Activated T-helper 1 cell treated with Interleukin-2 at 50 U/mL for 16 hours (primary cell): ENCODE measurements at regions not wholly inside any gene's neighbourhood (a gene's known extent, or its start where the extent isn't known, plus 50 kb on each side); places are given as distances from the start of the nearest gene placed in this dataset.
"Not testable (repeated sequence)": the region's sequence is repeated elsewhere in the genome, so short reads cannot be mapped to it uniquely, and the experiment has no call there.

Experiments
- DNase-seq: peaks from one replicate; pipeline ENCODE4 v3.0.0-alpha.2; 2020; ENCODE audit warnings: low read depth

GRCh38 chr14:104250175-104250574 is 111.8 kb downstream of the KIF26A start:
- DNase-seq: no peak

DNA sequence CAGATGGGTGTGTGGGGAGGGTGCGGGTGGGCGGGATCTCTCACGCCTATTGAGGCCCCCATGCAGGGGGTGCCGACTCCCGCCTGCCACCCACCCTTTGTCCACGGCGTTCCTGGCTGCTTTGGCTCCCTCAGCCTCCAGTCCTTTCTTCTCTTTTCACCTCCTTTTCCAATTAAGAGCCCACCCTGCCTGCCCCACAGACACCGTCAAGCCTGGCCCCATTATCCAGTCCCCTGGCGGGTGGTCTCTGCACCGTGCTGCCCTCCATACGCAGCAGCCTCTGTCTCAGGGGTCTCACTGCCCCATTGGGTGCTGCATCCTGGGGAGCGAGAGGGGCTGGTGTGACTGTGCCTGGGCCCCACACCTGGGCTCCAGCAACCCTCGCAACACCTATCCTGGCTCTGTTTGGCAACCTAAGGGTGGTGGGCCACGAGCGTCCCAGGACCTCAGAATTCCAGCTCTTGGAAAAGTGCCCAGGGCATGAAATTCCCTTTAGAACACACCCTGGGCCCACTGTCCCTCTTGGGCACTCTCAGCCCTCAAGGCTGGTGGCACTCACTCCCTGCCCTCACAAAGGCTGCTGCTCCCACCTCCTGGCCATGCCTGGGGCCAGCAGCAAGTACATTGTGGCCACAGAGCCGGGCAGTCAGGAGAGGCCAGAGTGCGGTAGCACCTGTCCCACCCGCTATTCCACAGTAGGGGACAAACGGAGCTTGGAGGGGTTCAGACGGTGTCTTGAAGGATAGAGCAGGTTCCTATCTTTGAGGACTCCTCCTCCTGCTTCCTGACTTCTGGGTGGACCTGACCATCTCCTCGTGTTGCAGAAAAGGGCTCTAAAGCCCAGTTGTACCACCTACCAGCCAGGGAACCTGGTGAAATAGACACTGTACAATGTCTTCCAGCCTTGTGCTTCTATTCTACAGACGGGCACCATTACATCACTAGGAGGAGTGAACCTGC is 114.1 kb downstream of the KIF26A start:
- DNase-seq: no peak

DNA sequence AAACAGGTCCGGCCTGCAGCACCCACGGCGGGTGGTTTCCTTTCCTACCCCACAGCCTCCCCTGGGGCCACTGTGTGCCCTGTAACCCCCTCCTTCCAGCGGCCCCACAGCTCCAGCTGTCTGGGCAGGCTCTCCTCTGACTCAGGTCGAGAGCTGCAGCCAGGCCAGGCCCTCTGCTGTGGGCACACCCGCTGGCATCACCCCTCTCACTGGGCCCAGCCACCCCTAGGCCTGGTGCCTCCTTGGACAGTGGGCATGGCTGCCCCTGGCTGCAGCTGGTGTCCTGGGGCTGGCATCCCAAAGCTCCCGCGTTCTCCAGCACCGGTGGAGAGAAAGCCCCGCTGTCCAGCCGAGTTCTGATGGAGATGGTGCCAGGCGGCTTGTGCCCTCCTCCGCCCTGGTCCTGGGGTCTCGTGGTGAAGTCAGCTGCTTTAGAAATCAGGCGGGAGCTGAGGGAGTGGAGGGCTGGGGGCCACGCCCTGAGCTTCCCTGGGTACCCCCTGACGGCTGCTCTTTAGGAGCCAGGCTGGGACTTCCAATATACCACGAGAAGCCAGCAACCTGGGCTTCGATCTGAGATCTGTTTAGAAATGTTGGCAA is 114.9 kb downstream of the KIF26A start:
- no peak for DNase-seq

DNA sequence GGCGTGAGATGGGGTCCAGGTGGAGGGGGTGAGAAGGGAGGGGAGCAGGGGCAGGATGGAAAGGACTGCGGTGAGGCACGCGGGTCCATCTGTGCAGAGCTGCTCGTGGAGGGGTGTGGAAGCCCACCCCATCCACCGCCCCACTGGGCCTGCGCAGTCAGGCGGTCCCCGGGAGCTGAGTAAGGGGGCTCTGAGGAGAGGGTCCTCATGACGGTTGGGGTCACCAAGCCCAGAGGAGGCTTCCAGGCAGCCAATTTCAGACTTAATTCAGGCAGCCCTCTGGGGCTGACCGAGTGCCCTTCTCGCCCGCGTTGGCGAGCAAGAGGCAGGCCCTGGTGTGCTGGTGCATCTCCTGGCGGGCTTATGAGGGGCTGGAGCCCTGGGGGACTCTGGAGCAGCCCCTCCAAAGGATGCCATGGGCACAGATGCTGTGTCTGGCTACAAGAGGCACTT is 115.5 kb downstream of the KIF26A start:
- DNase-seq: no peak

GRCh38 chr14:104254735-104255400 is 116.5 kb downstream of the KIF26A start:
- DNase-seq: no peak

DNA sequence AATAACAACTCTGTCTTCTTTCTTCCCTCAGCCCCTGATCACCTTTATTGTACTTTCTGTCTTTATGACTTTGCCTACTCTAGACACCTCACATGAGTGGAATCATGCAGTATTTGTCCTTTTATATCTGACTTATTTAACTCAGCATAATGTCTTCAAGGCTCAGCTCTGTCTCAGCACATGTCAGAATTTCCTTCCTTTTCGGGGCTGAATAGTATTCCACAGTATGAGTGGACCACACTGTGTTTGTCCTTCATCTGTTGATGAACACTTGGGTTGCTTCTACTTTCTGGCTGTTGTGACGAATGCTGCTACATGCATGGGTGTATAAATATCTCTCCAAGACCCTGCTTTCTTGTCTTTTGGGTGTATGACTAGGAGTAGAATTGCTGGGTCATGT is 117.6 kb downstream of the KIF26A start:
- DNase-seq: no peak

- no peak for DNase-seq
These were observed 124.4 kb downstream of the KIF26A start for GRCh38 chr14:104262515-104263514.

DNA sequence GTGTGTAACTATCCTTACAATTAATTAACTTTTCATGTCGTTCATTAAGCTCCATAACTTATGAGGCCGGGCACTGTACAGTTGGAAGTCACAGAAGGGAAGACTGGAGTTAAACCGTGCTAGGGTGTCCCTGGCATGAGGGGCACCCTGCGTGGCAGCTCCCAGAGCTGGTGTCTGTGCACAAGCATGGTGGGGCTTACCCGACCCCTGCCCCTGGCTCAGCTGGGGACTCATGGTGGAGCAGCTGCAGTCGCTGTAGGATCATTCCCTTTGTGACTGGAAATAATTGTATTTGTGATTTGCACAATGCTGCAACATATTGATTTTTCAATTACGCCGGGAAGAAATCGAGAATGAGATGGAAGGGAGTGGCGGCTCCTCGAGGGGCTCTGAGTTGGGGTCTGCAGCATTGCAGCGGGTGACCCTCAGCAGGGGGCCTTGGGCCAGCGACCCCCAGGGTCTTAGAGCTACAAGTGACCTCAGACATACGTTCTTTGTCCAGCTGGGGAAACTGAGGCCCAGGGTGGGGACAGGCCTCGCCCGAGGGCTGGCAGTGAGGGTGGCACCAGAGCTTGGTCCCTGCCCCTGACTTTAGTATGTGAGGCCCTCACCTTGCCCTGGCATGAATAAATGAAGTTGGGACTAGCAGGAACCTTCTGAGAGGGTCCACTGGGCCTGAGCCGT is 125.4 kb downstream of the KIF26A start:
- DNase-seq: no peak

- DNase-seq: no peak
These were observed 126.3 kb downstream of the KIF26A start for GRCh38 chr14:104264495-104265265.

DNA sequence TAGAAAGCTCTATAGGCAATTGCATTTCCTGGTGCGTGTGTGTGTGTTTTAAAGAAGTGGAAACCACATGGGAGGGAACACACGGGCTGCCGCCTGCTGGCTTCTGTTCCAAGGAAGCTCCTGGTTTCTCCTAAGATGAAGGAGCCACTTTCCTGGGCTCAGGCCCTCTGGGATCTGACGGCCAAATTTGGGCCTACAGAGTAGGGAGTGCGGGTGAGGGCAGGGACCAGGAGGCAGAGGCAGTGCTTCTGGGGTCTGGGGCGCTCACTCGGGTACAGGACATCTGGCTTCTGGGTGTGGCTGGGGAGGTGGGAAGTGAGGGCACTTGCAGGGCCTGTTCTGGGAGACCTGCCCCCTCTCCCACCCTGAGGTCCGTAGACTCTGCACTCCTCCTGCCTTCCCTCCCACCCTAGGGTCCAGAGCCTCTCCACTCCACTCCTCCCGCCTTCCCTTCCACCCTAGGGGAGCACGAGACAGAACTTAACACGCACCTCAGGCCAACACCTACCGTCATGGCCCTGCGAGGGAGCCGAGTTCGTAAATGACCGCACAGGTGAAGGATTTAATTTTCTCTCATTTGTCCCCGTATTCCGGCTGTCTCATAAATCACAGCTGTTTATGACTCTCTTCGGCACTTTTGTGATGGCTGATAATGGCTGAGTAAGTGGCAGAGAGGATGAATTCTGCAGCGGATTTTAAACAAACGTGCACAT is 127.7 kb downstream of the KIF26A start:
- DNase-seq: no peak

GRCh38 chr14:104266631-104267575 is 128.5 kb downstream of the KIF26A start:
- DNase-seq: no peak

- no peak for DNase-seq
These were observed 129.5 kb downstream of the KIF26A start for GRCh38 chr14:104267895-104268294.

GRCh38 chr14:104268295-104268694 is 129.9 kb downstream of the KIF26A start:
- no peak for DNase-seq

- no peak for DNase-seq
These were observed 130.5 kb downstream of the KIF26A start for GRCh38 chr14:104268725-104269436.

- DNase-seq: not testable (repeated sequence)
These were observed 131.3 kb downstream of the KIF26A start for GRCh38 chr14:104269511-104270241.

- DNase-seq: no peak
These were observed 133.0 kb downstream of the KIF26A start for GRCh38 chr14:104271391-104271790.

DNA sequence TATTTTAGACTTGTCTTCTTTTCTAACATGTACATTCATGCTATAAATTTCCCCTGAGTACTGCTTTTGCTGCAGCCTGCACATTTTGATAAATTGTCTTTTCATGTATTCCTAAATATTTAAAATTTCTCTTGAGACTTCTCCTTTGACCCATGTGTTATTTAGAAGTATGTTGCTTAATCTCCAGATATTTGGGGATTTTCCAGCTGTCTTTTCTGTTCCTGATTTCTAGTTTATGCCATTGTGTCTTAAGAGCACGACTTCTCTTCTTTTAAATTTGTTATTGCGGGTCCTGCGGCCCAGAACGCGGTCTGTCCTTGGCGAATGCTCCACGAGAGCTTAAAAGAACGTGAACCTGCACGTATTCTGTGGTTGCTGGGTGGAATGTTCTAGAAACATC is 136.4 kb downstream of the KIF26A start:
- DNase-seq: no peak
